Activated naive CD8-positive, alpha-beta T cell treated with anti-CD3 and anti-CD28 coated beads, Interleukin-2, amount 50 U/mL, for 24 hours (primary cell): ENCODE measurements at regions not wholly inside any gene's neighbourhood (a gene's known extent, or its start where the extent isn't known, plus 50 kb on each side); places are given as distances from the start of the nearest gene placed in this dataset.

Experiments
- ATAC-seq: fragments of 150-1000 bp; cut with Tn5 transposase; one replicate; pipeline ENCODE4 v1.10.0; 2021
- DNase-seq: peaks from one replicate; pipeline ENCODE4 v3.0.0; 2021
- H3K27ac Mint-ChIP-seq: one replicate; pipeline ENCODE4 v1.8.0; 2021; ENCODE audit warnings: mild to moderate bottlenecking, mixed read lengths
- H3K27me3 Mint-ChIP-seq: one replicate; pipeline ENCODE4 v1.8.0; 2021; ENCODE audit warnings: mixed read lengths
- H3K36me3 Mint-ChIP-seq: one replicate; pipeline ENCODE4 v1.8.0; 2021; ENCODE audit warnings: low read depth, mixed read lengths
- H3K4me1 Mint-ChIP-seq: one replicate; pipeline ENCODE4 v1.8.0; 2021; ENCODE audit warnings: mixed read lengths
- H3K4me3 Mint-ChIP-seq: one replicate; pipeline ENCODE4 v1.8.0; 2021; ENCODE audit warnings: mild to moderate bottlenecking, moderate library complexity, mixed read lengths
- H3K9me3 Mint-ChIP-seq: one replicate; pipeline ENCODE4 v1.8.0; 2021; ENCODE audit warnings: mixed read lengths

DNA sequence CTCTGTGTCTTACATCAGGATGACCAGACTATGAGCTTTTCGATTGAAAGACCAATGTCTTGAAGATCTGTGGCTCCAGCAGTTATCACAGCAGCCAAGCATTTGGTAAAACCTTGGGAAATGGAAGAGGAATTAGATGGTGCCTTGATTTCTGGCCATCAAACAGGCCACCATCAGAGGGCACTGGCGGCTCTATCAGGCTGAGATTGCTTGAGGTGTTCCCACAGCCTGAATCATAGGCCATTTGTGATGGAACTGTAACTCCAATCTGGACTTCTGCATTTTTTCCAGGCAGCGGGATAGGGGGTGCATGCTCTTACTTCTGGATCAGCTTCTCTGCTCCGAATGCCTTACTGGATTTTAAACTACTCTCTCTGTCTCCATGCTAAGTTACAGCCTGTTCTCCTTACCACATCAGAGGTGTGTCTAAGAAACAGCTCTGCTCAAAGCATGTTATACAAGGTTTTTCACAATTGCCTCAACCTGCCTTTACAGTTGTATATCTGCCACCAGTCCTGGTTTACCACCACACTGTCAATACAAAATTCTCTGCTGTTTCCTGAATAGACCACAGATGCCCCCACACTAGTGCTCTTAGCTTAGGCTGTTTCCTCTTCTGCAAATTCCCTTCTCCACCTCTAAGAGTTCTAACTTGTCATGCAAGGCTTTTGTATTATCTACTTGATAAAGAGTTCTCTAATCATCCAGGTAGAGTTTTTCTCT is 180.9 kb downstream of the PTGER3 start:
- ATAC-seq = no peak

DNA sequence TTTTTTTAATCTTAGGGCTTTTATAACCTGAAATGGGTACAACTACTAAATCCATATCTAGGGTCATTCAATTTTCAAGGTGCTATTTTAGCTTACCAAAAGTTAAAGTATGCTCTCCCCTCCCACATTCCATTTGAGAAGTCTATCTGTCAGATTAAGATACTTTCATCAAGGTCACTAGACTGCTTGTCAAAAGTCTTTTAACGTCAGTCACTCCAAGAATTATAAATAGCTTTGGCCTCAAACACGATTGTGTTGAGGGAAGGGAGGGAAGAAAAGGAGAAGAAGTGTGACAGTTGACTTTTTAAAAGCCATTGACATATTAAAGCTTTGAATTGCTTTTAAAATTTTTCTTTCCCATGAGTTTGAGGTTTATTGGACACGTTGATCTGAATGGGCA is 175.8 kb downstream of the PTGER3 start:
- H3K9me3 Mint-ChIP-seq = no peaks in the 10 kb centered on the region
- no peak overlapping the region for H3K27ac Mint-ChIP-seq

More for the DNA sequence above, 180.9 kb downstream of the PTGER3 start:
- DNase-seq = no peak
- Mint-ChIP-seq H3K27me3 (no peaks in the 10 kb centered on the region), H3K4me1 (peaks cover 4% of the 10 kb centered on the region), H3K4me3 (no peak overlapping the region), H3K9me3 (no peaks in the 10 kb centered on the region), H3K27ac (no peak overlapping the region), H3K36me3 (no peaks in the 10 kb centered on the region)

GRCh38 chr1:70874063-70874462 is 173.6 kb downstream of the PTGER3 start:
- Mint-ChIP-seq H3K36me3 (no peaks in the 10 kb centered on the region), H3K27me3 (no peaks in the 10 kb centered on the region), H3K27ac (no peak overlapping the region), H3K9me3 (peaks cover 6% of the 10 kb centered on the region), H3K4me3 (no peak overlapping the region), H3K4me1 (no peaks in the 10 kb centered on the region)
- no peak for DNase-seq
- ATAC-seq = no peak

More for the DNA sequence above, 175.8 kb downstream of the PTGER3 start:
- no peak overlapping the region for H3K4me3 Mint-ChIP-seq
- ATAC-seq (no peak), DNase-seq (no peak)
- H3K4me1 Mint-ChIP-seq = no peaks in the 10 kb centered on the region
- H3K36me3 Mint-ChIP-seq = no peaks in the 10 kb centered on the region
- H3K27me3 Mint-ChIP-seq = no peaks in the 10 kb centered on the region

- H3K27ac Mint-ChIP-seq = no peak overlapping the region
- peaks cover 6% of the 10 kb centered on the region for H3K9me3 Mint-ChIP-seq
- H3K27me3 Mint-ChIP-seq = no peaks in the 10 kb centered on the region
- DNase-seq = no peak
- no peaks in the 10 kb centered on the region for H3K36me3 Mint-ChIP-seq
- no peaks in the 10 kb centered on the region for H3K4me1 Mint-ChIP-seq
- no peak for ATAC-seq
- H3K4me3 Mint-ChIP-seq = no peak overlapping the region
Measured at GRCh38 chr1:70874818-70875217, 172.8 kb downstream of the PTGER3 start.

- DNase-seq (no peak), ATAC-seq (no peak)
Measured at GRCh38 chr1:70877343-70877742, 170.3 kb downstream of the PTGER3 start.

GRCh38 chr1:70887936-70888335 is 159.7 kb downstream of the PTGER3 start:
- no peak overlapping the region for H3K4me3 Mint-ChIP-seq
- no peak overlapping the region for H3K27ac Mint-ChIP-seq
- no peaks in the 10 kb centered on the region for H3K36me3 Mint-ChIP-seq
- DNase-seq = no peak
- H3K4me1 Mint-ChIP-seq = no peaks in the 10 kb centered on the region
- ATAC-seq = no peak
- peaks cover 4% of the 10 kb centered on the region for H3K27me3 Mint-ChIP-seq
- no peaks in the 10 kb centered on the region for H3K9me3 Mint-ChIP-seq

More at GRCh38 chr1:70877343-70877742, 170.3 kb downstream of the PTGER3 start:
- Mint-ChIP-seq H3K9me3 (peaks cover 11% of the 10 kb centered on the region), H3K4me1 (no peaks in the 10 kb centered on the region), H3K36me3 (no peaks in the 10 kb centered on the region), H3K27ac (no peak overlapping the region), H3K27me3 (no peaks in the 10 kb centered on the region), H3K4me3 (no peak overlapping the region)

DNA sequence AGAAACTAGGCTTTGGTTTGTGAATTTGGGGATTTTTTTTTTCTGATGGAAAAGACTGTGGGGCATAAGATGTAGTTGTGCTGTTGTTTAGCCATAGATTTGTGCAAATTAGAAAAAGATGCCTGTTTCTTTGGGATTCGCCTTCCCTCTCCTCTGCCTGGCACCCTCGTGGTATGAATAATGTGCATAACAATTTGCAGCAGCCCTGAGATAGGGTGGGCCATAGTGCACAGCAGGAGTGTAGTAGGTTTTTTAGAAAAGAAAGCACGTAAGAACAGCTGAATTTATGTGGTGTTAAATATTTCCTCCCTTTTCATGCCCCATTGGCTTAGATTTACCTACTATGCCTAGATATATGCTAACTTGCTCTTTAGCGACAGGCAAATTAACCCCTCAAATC is 158.9 kb downstream of the PTGER3 start:
- ATAC-seq = no peak
- H3K36me3 Mint-ChIP-seq = no peaks in the 10 kb centered on the region
- no peak overlapping the region for H3K27ac Mint-ChIP-seq
- no peaks in the 10 kb centered on the region for H3K9me3 Mint-ChIP-seq
- H3K4me3 Mint-ChIP-seq = no peak overlapping the region
- no peaks in the 10 kb centered on the region for H3K4me1 Mint-ChIP-seq
- no peak for DNase-seq
- H3K27me3 Mint-ChIP-seq = peaks cover 4% of the 10 kb centered on the region

- no peaks in the 10 kb centered on the region for H3K4me1 Mint-ChIP-seq
- H3K4me3 Mint-ChIP-seq = no peak overlapping the region
- peaks cover 4% of the 10 kb centered on the region for H3K27me3 Mint-ChIP-seq
- no peak overlapping the region for H3K27ac Mint-ChIP-seq
- no peaks in the 10 kb centered on the region for H3K9me3 Mint-ChIP-seq
- no peaks in the 10 kb centered on the region for H3K36me3 Mint-ChIP-seq
- no peak for DNase-seq
- no peak for ATAC-seq
Measured at GRCh38 chr1:70890408-70890807, 157.2 kb downstream of the PTGER3 start.

- H3K27ac Mint-ChIP-seq = no peak overlapping the region
- H3K4me3 Mint-ChIP-seq = no peak overlapping the region
- DNase-seq = no peak
- H3K4me1 Mint-ChIP-seq = no peaks in the 10 kb centered on the region
- H3K36me3 Mint-ChIP-seq = no peaks in the 10 kb centered on the region
- no peak for ATAC-seq
- peaks cover 4% of the 10 kb centered on the region for H3K27me3 Mint-ChIP-seq
- no peaks in the 10 kb centered on the region for H3K9me3 Mint-ChIP-seq
Measured at GRCh38 chr1:70891051-70891843, 156.4 kb downstream of the PTGER3 start.

- no peaks in the 10 kb centered on the region for H3K9me3 Mint-ChIP-seq
- peaks cover 1% of the 10 kb centered on the region for H3K27me3 Mint-ChIP-seq
- H3K36me3 Mint-ChIP-seq = no peaks in the 10 kb centered on the region
- H3K27ac Mint-ChIP-seq = no peak overlapping the region
- no peak for DNase-seq
- H3K4me3 Mint-ChIP-seq = no peak overlapping the region
- ATAC-seq = no peak
- H3K4me1 Mint-ChIP-seq = no peaks in the 10 kb centered on the region
Measured at GRCh38 chr1:70892140-70892539, 155.5 kb downstream of the PTGER3 start.

- Mint-ChIP-seq H3K27ac (no peak overlapping the region), H3K36me3 (no peaks in the 10 kb centered on the region), H3K9me3 (no peaks in the 10 kb centered on the region), H3K27me3 (peaks cover 1% of the 10 kb centered on the region), H3K4me3 (no peak overlapping the region), H3K4me1 (no peaks in the 10 kb centered on the region)
- DNase-seq (no peak), ATAC-seq (no peak)
Measured at GRCh38 chr1:70892930-70893329, 154.7 kb downstream of the PTGER3 start.

DNA sequence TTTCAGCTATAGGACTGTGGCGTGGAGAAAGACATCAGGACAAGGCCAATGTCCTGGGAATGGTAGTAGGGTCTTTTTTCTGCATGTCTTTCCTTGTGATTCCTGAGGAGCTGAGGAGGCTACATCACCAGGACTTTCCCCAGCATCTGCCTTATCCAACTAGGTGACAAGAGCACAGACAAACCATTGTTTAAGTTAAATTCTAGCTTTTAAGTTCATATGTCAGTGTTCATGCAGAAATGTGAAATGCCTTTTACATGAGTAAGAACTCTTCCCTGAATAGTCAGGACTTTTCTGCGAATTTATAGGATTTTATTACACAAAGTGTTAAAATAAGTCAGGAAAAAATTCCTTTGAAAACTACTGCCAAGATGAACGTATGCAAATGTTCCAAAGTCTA is 154.2 kb downstream of the PTGER3 start:
- H3K4me1 Mint-ChIP-seq = no peaks in the 10 kb centered on the region
- H3K27ac Mint-ChIP-seq = no peak overlapping the region
- peaks cover 4% of the 10 kb centered on the region for H3K27me3 Mint-ChIP-seq
- H3K9me3 Mint-ChIP-seq = no peaks in the 10 kb centered on the region
- no peaks in the 10 kb centered on the region for H3K36me3 Mint-ChIP-seq
- DNase-seq (no peak), ATAC-seq (no peak)
- H3K4me3 Mint-ChIP-seq = no peak overlapping the region

- no peaks in the 10 kb centered on the region for H3K9me3 Mint-ChIP-seq
- H3K4me1 Mint-ChIP-seq = no peaks in the 10 kb centered on the region
- no peaks in the 10 kb centered on the region for H3K36me3 Mint-ChIP-seq
- H3K27ac Mint-ChIP-seq = no peak overlapping the region
- peaks cover 2% of the 10 kb centered on the region for H3K27me3 Mint-ChIP-seq
- H3K4me3 Mint-ChIP-seq = no peak overlapping the region
- no peak for DNase-seq
- ATAC-seq = no peak
Measured at GRCh38 chr1:70895531-70895930, 152.1 kb downstream of the PTGER3 start.

DNA sequence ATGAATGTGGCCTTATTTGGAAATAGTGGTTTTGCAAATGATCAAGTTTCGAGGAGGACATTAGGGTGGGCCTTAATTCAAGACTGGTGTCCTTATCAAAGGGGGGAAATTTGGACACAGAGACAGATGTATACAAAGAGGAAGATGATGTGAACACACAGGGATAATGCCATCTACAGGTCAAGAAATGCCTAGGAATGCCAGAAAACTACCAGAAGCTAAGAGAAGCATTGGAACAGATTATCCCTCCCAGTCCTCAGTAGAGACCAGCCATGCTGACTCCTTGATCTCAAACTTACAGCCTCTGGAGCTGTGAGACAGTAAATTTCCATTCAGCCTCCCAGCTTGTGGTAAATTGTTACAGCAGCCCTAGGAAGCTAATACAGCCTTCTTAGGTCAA is 151.4 kb downstream of the PTGER3 start:
- ATAC-seq = no peak
- DNase-seq = no peak
- H3K27me3 Mint-ChIP-seq = peaks cover 2% of the 10 kb centered on the region
- no peak overlapping the region for H3K4me3 Mint-ChIP-seq
- no peaks in the 10 kb centered on the region for H3K4me1 Mint-ChIP-seq
- no peak overlapping the region for H3K27ac Mint-ChIP-seq
- H3K36me3 Mint-ChIP-seq = no peaks in the 10 kb centered on the region
- H3K9me3 Mint-ChIP-seq = no peaks in the 10 kb centered on the region

DNA sequence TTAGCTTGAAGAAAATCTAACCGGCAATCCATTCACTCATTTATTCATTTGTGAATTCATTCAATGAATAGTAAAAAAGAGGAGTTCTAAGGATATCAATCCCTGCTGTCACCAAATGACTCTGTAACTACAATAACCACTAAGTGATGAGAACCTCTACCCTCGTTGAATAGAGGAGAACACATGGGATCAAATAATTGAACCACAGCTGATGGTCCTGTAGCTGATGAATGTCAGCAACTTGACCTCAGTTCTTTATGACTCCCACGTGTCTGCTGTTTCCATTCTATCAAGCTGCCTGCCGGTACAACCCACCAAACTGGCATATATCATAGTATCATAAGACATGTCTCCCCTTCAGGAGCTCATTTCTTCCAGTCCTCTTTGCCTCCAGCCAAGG is 150.3 kb downstream of the PTGER3 start:
- DNase-seq (no peak), ATAC-seq (no peak)
- no peak overlapping the region for H3K27ac Mint-ChIP-seq
- no peaks in the 10 kb centered on the region for H3K4me1 Mint-ChIP-seq
- H3K4me3 Mint-ChIP-seq = no peak overlapping the region
- H3K27me3 Mint-ChIP-seq = peaks cover 2% of the 10 kb centered on the region
- no peaks in the 10 kb centered on the region for H3K36me3 Mint-ChIP-seq
- H3K9me3 Mint-ChIP-seq = no peaks in the 10 kb centered on the region
